NCI-H146 treated with DMSO at 0.1 percent for 48 hours (cell line): ENCODE measurements at regions not wholly inside any gene's neighbourhood (a gene's known extent, or its start where the extent isn't known, plus 50 kb on each side); places are given as distances from the start of the nearest gene placed in this dataset.
"Not testable (repeated sequence)": the region's sequence is repeated elsewhere in the genome, so short reads cannot be mapped to it uniquely, and the experiment has no call there.

Experiments
- DNase-seq: peaks from one replicate; lab custom pipeline; 2025; ENCODE audit not compliant: unreplicated experiment; lab: John Stamatoyannopoulos, UW

- no peak for DNase-seq
These were observed 99.6 kb downstream of the RPLP1 start for GRCh38 chr15:69552057-69552815.

GRCh38 chr15:69553686-69554085, 101.1 kb downstream of the RPLP1 start:
- DNase-seq, result no peak

- DNase-seq, result peak; percentile 92
These were observed 101.8 kb downstream of the RPLP1 start for GRCh38 chr15:69554279-69554961.

GRCh38 chr15:69555080-69555479, 102.5 kb downstream of the RPLP1 start:
- no peak for DNase-seq

- no peak for DNase-seq
These were observed 103.7 kb downstream of the RPLP1 start for GRCh38 chr15:69556344-69556743.

- no peak for DNase-seq
These were observed 104.5 kb downstream of the RPLP1 start for GRCh38 chr15:69557020-69557706.

GRCh38 chr15:69557707-69558409, 105.2 kb downstream of the RPLP1 start:
- DNase-seq, result no peak

- DNase-seq, result no peak
These were observed 107.0 kb downstream of the RPLP1 start for GRCh38 chr15:69559440-69560190.

- peak; percentile 69 for DNase-seq
These were observed 108.6 kb downstream of the RPLP1 start for GRCh38 chr15:69561071-69561784.

- DNase-seq, result no peak
These were observed 109.5 kb downstream of the RPLP1 start for GRCh38 chr15:69562116-69562515.

GRCh38 chr15:69562564-69562963, 109.9 kb downstream of the RPLP1 start:
- peak; percentile 33 for DNase-seq

GRCh38 chr15:69565066-69565655, 112.5 kb downstream of the RPLP1 start:
- no peak for DNase-seq

- DNase-seq, result not testable (repeated sequence)
These were observed 114.7 kb downstream of the RPLP1 start for GRCh38 chr15:69567238-69567760.

- DNase-seq, result no peak
These were observed 115.8 kb downstream of the RPLP1 start for GRCh38 chr15:69568173-69569009.

- DNase-seq, result no peak
These were observed 117.8 kb downstream of the RPLP1 start for GRCh38 chr15:69570454-69570853.

GRCh38 chr15:69570997-69571396, 118.4 kb downstream of the RPLP1 start:
- DNase-seq, result no peak

- not testable (repeated sequence) for DNase-seq
These were observed 120.7 kb downstream of the RPLP1 start for GRCh38 chr15:69573278-69573677.

- no peak for DNase-seq
These were observed 121.3 kb downstream of the RPLP1 start for GRCh38 chr15:69573815-69574475.
